ENCODE measurements at regions not wholly inside any gene's neighbourhood (a gene's known extent, or its start where the extent isn't known, plus 50 kb on each side); places are given as distances from the start of the nearest gene placed in this dataset.

GRCh38 chr22:49188091-49188490 is 639.6 kb downstream of the BRD1 start:
- in situ Hi-C loops (cut with HindIII; ENCODE audit: low pct_unique_long_range_greater_than_20kb, low sequenced_read_pairs), result no loop called here
- DNase-seq (ENCODE audit: low read depth in 1 of 2, low spot score in 1 of 2), result no peak
- TF ChIP-seq JUND (IDR thresholded peaks at IDR 0.05; ENCODE audit: low read depth), result no peak

GRCh38 chr22:49186762-49187161 is 640.9 kb downstream of the BRD1 start:
- no peak for TF ChIP-seq JUND (IDR thresholded peaks at IDR 0.05; ENCODE audit: low read depth)
- in situ Hi-C loops (cut with HindIII; ENCODE audit: low pct_unique_long_range_greater_than_20kb, low sequenced_read_pairs), result no loop called here
- no peak for DNase-seq (ENCODE audit: low read depth in 1 of 2, low spot score in 1 of 2)

- TF ChIP-seq JUND (IDR thresholded peaks at IDR 0.05; ENCODE audit: low read depth), result no peak
- in situ Hi-C loops (cut with HindIII; ENCODE audit: low pct_unique_long_range_greater_than_20kb, low sequenced_read_pairs), result no loop called here
- DNase-seq (ENCODE audit: low read depth in 1 of 2, low spot score in 1 of 2), result no peak
These were observed 641.4 kb downstream of the BRD1 start for GRCh38 chr22:49186293-49186692.

GRCh38 chr22:49185312-49185969 is 642.2 kb downstream of the BRD1 start:
- DNase-seq (ENCODE audit: low read depth in 1 of 2, low spot score in 1 of 2), result no peak
- TF ChIP-seq JUND (IDR thresholded peaks at IDR 0.05; ENCODE audit: low read depth), result no peak
- in situ Hi-C loops (cut with HindIII; ENCODE audit: low pct_unique_long_range_greater_than_20kb, low sequenced_read_pairs), result no loop called here

GRCh38 chr22:49184736-49185135 is 642.9 kb downstream of the BRD1 start:
- DNase-seq (ENCODE audit: low read depth in 1 of 2, low spot score in 1 of 2), result no peak
- in situ Hi-C loops (cut with HindIII; ENCODE audit: low pct_unique_long_range_greater_than_20kb, low sequenced_read_pairs), result no loop called here
- no peak for TF ChIP-seq JUND (IDR thresholded peaks at IDR 0.05; ENCODE audit: low read depth)

GRCh38 chr22:49183826-49184216 is 643.9 kb downstream of the BRD1 start:
- DNase-seq (ENCODE audit: low read depth in 1 of 2, low spot score in 1 of 2), result no peak
- in situ Hi-C loops (cut with HindIII; ENCODE audit: low pct_unique_long_range_greater_than_20kb, low sequenced_read_pairs), result no loop called here
- no peak for TF ChIP-seq JUND (IDR thresholded peaks at IDR 0.05; ENCODE audit: low read depth)

GRCh38 chr22:49183208-49183825 is 644.4 kb downstream of the BRD1 start:
- in situ Hi-C loops (cut with HindIII; ENCODE audit: low pct_unique_long_range_greater_than_20kb, low sequenced_read_pairs), result no loop called here
- DNase-seq (ENCODE audit: low read depth in 1 of 2, low spot score in 1 of 2), result no peak
- TF ChIP-seq JUND (IDR thresholded peaks at IDR 0.05; ENCODE audit: low read depth), result no peak

GRCh38 chr22:49182416-49182815 is 645.3 kb downstream of the BRD1 start:
- in situ Hi-C loops (cut with HindIII; ENCODE audit: low pct_unique_long_range_greater_than_20kb, low sequenced_read_pairs), result no loop called here
- TF ChIP-seq JUND (IDR thresholded peaks at IDR 0.05; ENCODE audit: low read depth), result no peak
- DNase-seq (ENCODE audit: low read depth in 1 of 2, low spot score in 1 of 2), result no peak

- no peak for DNase-seq (ENCODE audit: low read depth in 1 of 2, low spot score in 1 of 2)
- TF ChIP-seq JUND (IDR thresholded peaks at IDR 0.05; ENCODE audit: low read depth), result no peak
- in situ Hi-C loops (cut with HindIII; ENCODE audit: low pct_unique_long_range_greater_than_20kb, low sequenced_read_pairs), result no loop called here
These were observed 645.7 kb downstream of the BRD1 start for GRCh38 chr22:49181942-49182341.

GRCh38 chr22:49181431-49181830 is 646.2 kb downstream of the BRD1 start:
- no peak for TF ChIP-seq JUND (IDR thresholded peaks at IDR 0.05; ENCODE audit: low read depth)
- no peak for DNase-seq (ENCODE audit: low read depth in 1 of 2, low spot score in 1 of 2)
- in situ Hi-C loops (cut with HindIII; ENCODE audit: low pct_unique_long_range_greater_than_20kb, low sequenced_read_pairs), result no loop called here

- in situ Hi-C loops (cut with HindIII; ENCODE audit: low pct_unique_long_range_greater_than_20kb, low sequenced_read_pairs), result no loop called here
- no peak for TF ChIP-seq JUND (IDR thresholded peaks at IDR 0.05; ENCODE audit: low read depth)
These were observed 647.0 kb downstream of the BRD1 start for GRCh38 chr22:49180683-49181024.

GRCh38 chr22:49179886-49180682 is 647.6 kb downstream of the BRD1 start:
- DNase-seq (ENCODE audit: low read depth in 1 of 2, low spot score in 1 of 2), result no peak
- in situ Hi-C loops (cut with HindIII; ENCODE audit: low pct_unique_long_range_greater_than_20kb, low sequenced_read_pairs), result no loop called here
- TF ChIP-seq JUND (IDR thresholded peaks at IDR 0.05; ENCODE audit: low read depth), result no peak

More at GRCh38 chr22:49180683-49181024, 647.0 kb downstream of the BRD1 start:
- no peak for DNase-seq (ENCODE audit: low read depth in 1 of 2, low spot score in 1 of 2)

GRCh38 chr22:49179175-49179574 is 648.5 kb downstream of the BRD1 start:
- in situ Hi-C loops (cut with HindIII; ENCODE audit: low pct_unique_long_range_greater_than_20kb, low sequenced_read_pairs), result no loop called here
- DNase-seq (ENCODE audit: low read depth in 1 of 2, low spot score in 1 of 2), result no peak
- TF ChIP-seq JUND (IDR thresholded peaks at IDR 0.05; ENCODE audit: low read depth), result no peak
